ENCODE measurements at regions not wholly inside any gene's neighbourhood (a gene's known extent, or its start where the extent isn't known, plus 50 kb on each side); places are given as distances from the start of the nearest gene placed in this dataset.

DNA sequence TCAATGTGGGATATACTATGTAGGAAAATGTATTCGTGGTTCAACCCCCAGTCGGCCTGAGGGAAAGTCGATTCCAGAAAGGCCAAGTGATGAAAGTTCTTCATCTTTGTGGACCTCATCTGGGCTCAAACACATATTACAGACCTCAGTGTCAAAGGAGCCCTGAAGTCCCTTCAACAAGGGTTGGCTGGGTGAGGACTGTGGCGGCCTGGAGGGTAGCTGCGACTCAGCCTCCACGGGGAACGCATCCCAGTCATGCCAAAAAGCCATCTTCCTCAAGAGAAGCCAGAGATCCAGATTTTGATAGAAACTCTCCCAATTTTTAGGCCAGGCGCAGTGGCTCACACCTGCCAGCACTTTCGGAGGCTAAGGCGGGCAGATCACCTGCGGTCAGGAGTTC lies 158.6 kb upstream of the PTPN1 start:
- no peak for TF ChIP-seq CTCF (IDR thresholded peaks at IDR 0.05; ENCODE audit: low read depth, low read length)
- TF ChIP-seq POLR2A (IDR thresholded peaks at IDR 0.05; ENCODE audit: extremely low read depth, insufficient read length), result no peak
- TF ChIP-seq, protein P1, sequence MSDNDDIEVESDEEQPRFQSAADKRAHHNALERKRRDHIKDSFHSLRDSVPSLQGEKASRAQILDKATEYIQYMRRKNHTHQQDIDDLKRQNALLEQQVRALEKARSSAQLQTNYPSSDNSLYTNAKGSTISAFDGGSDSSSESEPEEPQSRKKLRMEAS (IDR thresholded peaks at IDR 0.05; ENCODE audit: low read depth, low read length), result no peak
- no peak for TF ChIP-seq MYC (IDR thresholded peaks at IDR 0.05; ENCODE audit: low read depth, low read length)

Measured in NB4 (cell line).